Liver (tissue), 3 donors: ENCODE measurements at regions not wholly inside any gene's neighbourhood (a gene's known extent, or its start where the extent isn't known, plus 50 kb on each side); places are given as distances from the start of the nearest gene placed in this dataset.

ENCODE experiments used
- ATF3 ChIP-seq: IDR thresholded peaks from 2 replicates; pipeline ENCODE4 v1.6.1; 2016; ENCODE audit warnings: antibody characterized with exemption
- CTCF ChIP-seq: fragments of 150-350 bp; IDR thresholded peaks from 2 replicates; pipeline ENCODE4 v1.5.1; 2017; ENCODE audit warnings: improper control_type of control experiment, low read depth, low read length; ENCODE audit not compliant: missing input control
- FOXA1 ChIP-seq: IDR thresholded peaks from 2 replicates; pipeline ENCODE4 v1.6.1; 2016; ENCODE audit warnings: antibody characterized with exemption
- HNF4G ChIP-seq: IDR thresholded peaks from 2 replicates; pipeline ENCODE4 v1.6.1; 2016; ENCODE audit warnings: antibody characterized with exemption
- MAX ChIP-seq: IDR thresholded peaks from 2 replicates; pipeline ENCODE4 v1.6.1; 2016; ENCODE audit warnings: antibody characterized with exemption
- REST ChIP-seq: IDR thresholded peaks from 2 replicates; pipeline ENCODE4 v1.6.1; 2016; ENCODE audit warnings: antibody characterized with exemption, mild to moderate bottlenecking
- YY1 ChIP-seq: IDR thresholded peaks from 2 replicates; pipeline ENCODE4 v1.6.1; 2016; ENCODE audit warnings: antibody characterized with exemption, mild to moderate bottlenecking
- donor health status: healthy.
- donor health status: healthy.

GRCh38 chr2:108165729-108166128 is 74.0 kb upstream of the SULT1C3 start:
- no peak for TF ChIP-seq CTCF
- no peak for TF ChIP-seq MAX
- no peak for TF ChIP-seq FOXA1
- no peak for TF ChIP-seq REST
- TF ChIP-seq ATF3, result no peak
- no peak for TF ChIP-seq HNF4G
- TF ChIP-seq YY1, result no peak
